PC-9 (cell line): ENCODE measurements at regions not wholly inside any gene's neighbourhood (a gene's known extent, or its start where the extent isn't known, plus 50 kb on each side); places are given as distances from the start of the nearest gene placed in this dataset.
"Not testable (repeated sequence)": the region's sequence is repeated elsewhere in the genome, so short reads cannot be mapped to it uniquely, and the experiment has no call there.

Experiments
- CTCF ChIP-seq: fragments of 200-600 bp; sonication (generic); conservative IDR thresholded peaks from 2 replicates; pipeline ENCODE4 v1.6.1; 2017; ENCODE audit warnings: mixed run types, antibody characterized with exemption, mild to moderate bottlenecking, moderate library complexity
- EZH2 ChIP-seq: fragments of 200-600 bp; sonication (generic); IDR thresholded peaks from 2 replicates; pipeline ENCODE4 v1.8.0; 2017; ENCODE audit warnings: antibody characterized with exemption, low read depth

- not testable (repeated sequence) for TF ChIP-seq CTCF, EZH2
Observed at GRCh38 chr9:88630574-88630973, 95.6 kb downstream of the NXNL2 start.
